ENCODE measurements at regions not wholly inside any gene's neighbourhood (a gene's known extent, or its start where the extent isn't known, plus 50 kb on each side); places are given as distances from the start of the nearest gene placed in this dataset.

GRCh38 chr6:91637217-91637616 is 1050.3 kb upstream of the MAP3K7 start:
- TF ChIP-seq CTCF (IDR thresholded peaks at IDR 0.05; ENCODE audit: low read depth, low read length, missing control alignments) = no peak
- no peaks in the 10 kb centered on the region for H3K27me3 ChIP-seq (replicated peaks)
- no peaks in the 10 kb centered on the region for H3K36me3 ChIP-seq (replicated peaks)
- in situ Hi-C loops (cut with HindIII; ENCODE audit: low pct_ligation_motif_present, low sequenced_read_pairs) = no loop called here
- H3K4me3 ChIP-seq (ENCODE audit: low read depth, low read length) = no peak overlapping the region
- H3K27ac ChIP-seq = no peak overlapping the region
- DNase-seq = no peak

GRCh38 chr6:91634791-91635190 is 1047.9 kb upstream of the MAP3K7 start:
- Histone ChIP-seq H3K4me3 (ENCODE audit: low read depth, low read length) (no peak overlapping the region), H3K27me3 (replicated peaks) (no peaks in the 10 kb centered on the region), H3K36me3 (replicated peaks) (no peaks in the 10 kb centered on the region), H3K27ac (no peak overlapping the region)
- TF ChIP-seq CTCF (IDR thresholded peaks at IDR 0.05; ENCODE audit: low read depth, low read length, missing control alignments) = no peak
- no peak for DNase-seq
- in situ Hi-C loops (cut with HindIII; ENCODE audit: low pct_ligation_motif_present, low sequenced_read_pairs) = no loop called here

GRCh38 chr6:91633374-91634111 is 1046.7 kb upstream of the MAP3K7 start:
- no peak for DNase-seq
- Histone ChIP-seq H3K36me3 (replicated peaks) (no peaks in the 10 kb centered on the region), H3K27ac (no peak overlapping the region), H3K4me3 (ENCODE audit: low read depth, low read length) (no peak overlapping the region), H3K27me3 (replicated peaks) (no peaks in the 10 kb centered on the region)
- in situ Hi-C loops (cut with HindIII; ENCODE audit: low pct_ligation_motif_present, low sequenced_read_pairs) = no loop called here
- no peak for TF ChIP-seq CTCF (IDR thresholded peaks at IDR 0.05; ENCODE audit: low read depth, low read length, missing control alignments)

- Histone ChIP-seq H3K36me3 (replicated peaks) (no peaks in the 10 kb centered on the region), H3K4me3 (ENCODE audit: low read depth, low read length) (no peak overlapping the region), H3K27ac (no peak overlapping the region), H3K27me3 (replicated peaks) (no peaks in the 10 kb centered on the region)
- no peak for DNase-seq
- in situ Hi-C loops (cut with HindIII; ENCODE audit: low pct_ligation_motif_present, low sequenced_read_pairs) = no loop called here
- TF ChIP-seq CTCF (IDR thresholded peaks at IDR 0.05; ENCODE audit: low read depth, low read length, missing control alignments) = no peak
Observed at GRCh38 chr6:91632308-91632707, 1045.4 kb upstream of the MAP3K7 start.

- no peak for DNase-seq
- no peak overlapping the region for H3K4me3 ChIP-seq (ENCODE audit: low read depth, low read length)
- H3K36me3 ChIP-seq (replicated peaks) = no peaks in the 10 kb centered on the region
- no peaks in the 10 kb centered on the region for H3K27me3 ChIP-seq (replicated peaks)
- H3K27ac ChIP-seq = no peak overlapping the region
- TF ChIP-seq CTCF (IDR thresholded peaks at IDR 0.05; ENCODE audit: low read depth, low read length, missing control alignments) = no peak
- in situ Hi-C loops (cut with HindIII; ENCODE audit: low pct_ligation_motif_present, low sequenced_read_pairs) = no loop called here
Observed at GRCh38 chr6:91631227-91631626, 1044.4 kb upstream of the MAP3K7 start.

- in situ Hi-C loops (cut with HindIII; ENCODE audit: low pct_ligation_motif_present, low sequenced_read_pairs) = no loop called here
- no peaks in the 10 kb centered on the region for H3K27me3 ChIP-seq (replicated peaks)
- no peak for TF ChIP-seq CTCF (IDR thresholded peaks at IDR 0.05; ENCODE audit: low read depth, low read length, missing control alignments)
- DNase-seq = no peak
- H3K36me3 ChIP-seq (replicated peaks) = no peaks in the 10 kb centered on the region
- no peak overlapping the region for H3K4me3 ChIP-seq (ENCODE audit: low read depth, low read length)
- H3K27ac ChIP-seq = no peak overlapping the region
Observed at GRCh38 chr6:91626911-91627310, 1040.0 kb upstream of the MAP3K7 start.

Measured in brain microvascular endothelial cell (primary cell).